H9 (cell line): ENCODE measurements at regions not wholly inside any gene's neighbourhood (a gene's known extent, or its start where the extent isn't known, plus 50 kb on each side); places are given as distances from the start of the nearest gene placed in this dataset.

Experiments
- DNase-seq: peaks from one replicate; pipeline ENCODE4 v3.0.0-alpha.2; 2017
- H2AFZ ChIP-seq: one replicate; pipeline ENCODE4 v1.6.1; 2013; ENCODE audit warnings: mild to moderate bottlenecking, low read length, control low read depth, moderate library complexity
- H2AK5ac ChIP-seq: 2 replicates; pipeline ENCODE4 v1.6.1; 2013; ENCODE audit warnings: low read length, control low read depth, mixed read lengths; ENCODE audit not compliant: insufficient read length
- H2BK120ac ChIP-seq: one replicate; pipeline ENCODE4 v1.6.1; 2013; ENCODE audit warnings: low read depth, mild to moderate bottlenecking, low read length, control low read depth, inconsistent platforms; ENCODE audit not compliant: poor library complexity, severe bottlenecking
- H2BK12ac ChIP-seq: 2 replicates; pipeline ENCODE4 v1.6.1; 2013; ENCODE audit warnings: low read length, control low read depth, mixed read lengths, low read depth; ENCODE audit not compliant: insufficient read length
- H2BK15ac ChIP-seq: 2 replicates; pipeline ENCODE4 v1.6.1; 2013; ENCODE audit warnings: low read depth, low read length, control low read depth
- H2BK20ac ChIP-seq: one replicate; pipeline ENCODE4 v1.6.1; 2013; ENCODE audit warnings: low read depth, mild to moderate bottlenecking, low read length, control low read depth, inconsistent platforms; ENCODE audit not compliant: poor library complexity, severe bottlenecking
- H2BK5ac ChIP-seq: 2 replicates; pipeline ENCODE4 v1.6.1; 2013; ENCODE audit warnings: low read length, control low read depth, mixed read lengths; ENCODE audit not compliant: insufficient read length
- H3K14ac ChIP-seq: 2 replicates; pipeline ENCODE4 v1.6.1; 2013; ENCODE audit warnings: low read length, control low read depth; ENCODE audit not compliant: insufficient read depth
- H3K18ac ChIP-seq: 2 replicates; pipeline ENCODE4 v1.6.1; 2013; ENCODE audit warnings: low read depth, mild to moderate bottlenecking, mixed read lengths, low read length, control low read depth; ENCODE audit not compliant: insufficient read length
- H3K23ac ChIP-seq: 2 replicates; pipeline ENCODE4 v1.6.1; 2013; ENCODE audit warnings: low read length, control low read depth, mixed read lengths, low read depth; ENCODE audit not compliant: insufficient read length
- H3K23me2 ChIP-seq: 2 replicates; pipeline ENCODE4 v1.6.1; 2013; ENCODE audit warnings: low read depth, mild to moderate bottlenecking, mixed read lengths, low read length, control low read depth; ENCODE audit not compliant: insufficient read length, poor library complexity, severe bottlenecking
- H3K27ac ChIP-seq: 2 replicates; pipeline ENCODE4 v1.5.1; 2013; ENCODE audit warnings: low read length, control low read depth, mixed read lengths, low read depth; ENCODE audit not compliant: insufficient read length
- H3K27me3 ChIP-seq: 2 replicates; pipeline ENCODE4 v1.6.1; 2013; ENCODE audit warnings: low read length, control low read depth, inconsistent platforms; ENCODE audit not compliant: insufficient read depth
- H3K4ac ChIP-seq: 2 replicates; pipeline ENCODE4 v1.6.1; 2013; ENCODE audit warnings: low read depth, mild to moderate bottlenecking, control low read depth, inconsistent platforms, low read length, moderate library complexity
- H3K4me1 ChIP-seq: 2 replicates; pipeline ENCODE4 v1.6.1; 2013; ENCODE audit warnings: low read length, control low read depth, inconsistent platforms; ENCODE audit not compliant: insufficient read depth
- H3K4me2 ChIP-seq: 2 replicates; pipeline ENCODE4 v1.6.1; 2013; ENCODE audit warnings: low read length, control low read depth, mixed read lengths; ENCODE audit not compliant: insufficient read length, insufficient read depth
- H3K56ac ChIP-seq: 2 replicates; pipeline ENCODE4 v1.6.1; 2013; ENCODE audit warnings: low read depth, mild to moderate bottlenecking, mixed read lengths, low read length, control low read depth; ENCODE audit not compliant: insufficient read length
- H3K79me1 ChIP-seq: 2 replicates; pipeline ENCODE4 v1.6.1; 2013; ENCODE audit warnings: low read depth, mild to moderate bottlenecking, moderate library complexity, low read length, control low read depth, inconsistent platforms; ENCODE audit not compliant: insufficient read depth, poor library complexity, severe bottlenecking
- H3K79me2 ChIP-seq: 2 replicates; pipeline ENCODE4 v1.6.1; 2013; ENCODE audit warnings: low read length, control low read depth, inconsistent platforms; ENCODE audit not compliant: insufficient read depth
- H3K9ac ChIP-seq: 2 replicates; pipeline ENCODE4 v1.6.1; 2013; ENCODE audit warnings: low read length, control low read depth, mixed read lengths; ENCODE audit not compliant: insufficient read length; ENCODE audit errors: extremely low read depth
- H3K9me3 ChIP-seq: one replicate; pipeline ENCODE4 v1.6.1; 2013; ENCODE audit warnings: low read depth, low read length, inconsistent platforms; ENCODE audit not compliant: control insufficient read depth
- H3T11ph ChIP-seq: one replicate; pipeline ENCODE4 v1.6.1; 2013; ENCODE audit warnings: mild to moderate bottlenecking, low read length, control low read depth, inconsistent platforms
- H4K20me1 ChIP-seq: one replicate; pipeline ENCODE4 v1.6.1; 2013; ENCODE audit not compliant: control insufficient read depth, insufficient read length, insufficient read depth
- H4K5ac ChIP-seq: 2 replicates; pipeline ENCODE4 v1.6.1; 2013; ENCODE audit warnings: low read depth, mild to moderate bottlenecking, mixed read lengths, low read length, control low read depth; ENCODE audit not compliant: insufficient read length
- H4K8ac ChIP-seq: replicated peaks from 2 replicates; pipeline ENCODE4 v1.6.1; 2013; ENCODE audit warnings: low read length, control low read depth, mixed read lengths, low read depth; ENCODE audit not compliant: insufficient read length
- H4K91ac ChIP-seq: 2 replicates; pipeline ENCODE4 v1.6.1; 2013; ENCODE audit warnings: low read depth, mild to moderate bottlenecking, moderate library complexity, mixed read lengths, low read length, control low read depth; ENCODE audit not compliant: insufficient read length
- H3K27ac Mint-ChIP-seq, 3 experiments: 2 replicates in 2 of 3; 3 replicates in 1 of 3; pipeline ENCODE4 v1.8.0; 2020 to 2021; ENCODE audit warnings: mixed read lengths in 3 of 3, mild to moderate bottlenecking in 1 of 3, moderate library complexity in 1 of 3
- H3K27me3 Mint-ChIP-seq: 2 replicates; pipeline ENCODE4 v1.8.0; 2021; ENCODE audit warnings: low read depth, mild to moderate bottlenecking, moderate library complexity, mixed read lengths
- H3K36me3 Mint-ChIP-seq, 3 experiments: 2 replicates in 2 of 3; 3 replicates in 1 of 3; pipeline ENCODE4 v1.8.0; 2020 to 2021; ENCODE audit warnings: low read depth in 3 of 3, mixed read lengths in 3 of 3; ENCODE audit not compliant: insufficient read depth in 1 of 3
- H3K4me1 Mint-ChIP-seq, 2 experiments: 2 replicates each; pipeline ENCODE4 v1.8.0; 2020; ENCODE audit warnings: mixed read lengths in 2 of 2
- H3K4me3 Mint-ChIP-seq, 2 experiments: 2 replicates in 1 of 2; 3 replicates in 1 of 2; pipeline ENCODE4 v1.8.0; 2020 to 2021; ENCODE audit warnings: mild to moderate bottlenecking in 2 of 2, mixed read lengths in 2 of 2, moderate library complexity in 1 of 2
- H3K9me3 Mint-ChIP-seq, 2 experiments: 2 replicates in 1 of 2; 3 replicates in 1 of 2; pipeline ENCODE4 v1.8.0; 2020; ENCODE audit warnings: mild to moderate bottlenecking in 2 of 2, mixed read lengths in 2 of 2, moderate library complexity in 1 of 2
- WGBS: extraction: QIAGEN DNeasy Blood & Tissue Kit; methylation state at CpG from one replicate; pipeline ENCODE4 v1.1.7; 2013; ENCODE audit warnings: missing lambda C conversion rate, low lambda C conversion rate, mixed read lengths; ENCODE audit not compliant: insufficient read length; ENCODE audit errors: extremely low coverage; 5-methylcytosine and 5-hydroxymethylcytosine counted together
- TF ChIP-seq, protein P1 (sequence below): fragments of 200-600 bp; sonication (generic); conservative IDR thresholded peaks from 3 replicates; pipeline ENCODE4 v1.8.0; 2021; ENCODE audit warnings: antibody characterized with exemption, mild to moderate bottlenecking

- H4K5ac ChIP-seq, result no peak overlapping the region
- Mint-ChIP-seq H3K27me3 (no peaks in the 10 kb centered on the region; the same call in 1 of the 2 replicates), H3K36me3 (peaks cover 2 to 12% (median 6%) of the 10 kb centered on the region in 3 experiments; a peak in 5 of 7 replicates), H3K4me3 (peak overlapping the region in 1 of 2 experiments; percentile 3; a peak in 1 of 5 replicates), H3K27ac (peak overlapping the region in 2 of 3 experiments; percentile 16 to 94; a peak in 5 of 7 replicates), H3K4me1 (peaks cover 41 to 55% of the 10 kb centered on the region in 2 experiments), H3K9me3 (peaks cover 5 to 24% of the 10 kb centered on the region in 2 experiments)
- no peak overlapping the region for H4K8ac ChIP-seq
- no peak overlapping the region for H2AFZ ChIP-seq
- no peak overlapping the region for H2BK5ac ChIP-seq
- H4K91ac ChIP-seq, result no peak overlapping the region
- peaks cover 17% of the 10 kb centered on the region for H3K4me1 ChIP-seq
- H2AK5ac ChIP-seq, result no peak overlapping the region
- no peaks in the 10 kb centered on the region for H3K23me2 ChIP-seq
- no peak overlapping the region for H3K18ac ChIP-seq
- TF ChIP-seq, protein P1, sequence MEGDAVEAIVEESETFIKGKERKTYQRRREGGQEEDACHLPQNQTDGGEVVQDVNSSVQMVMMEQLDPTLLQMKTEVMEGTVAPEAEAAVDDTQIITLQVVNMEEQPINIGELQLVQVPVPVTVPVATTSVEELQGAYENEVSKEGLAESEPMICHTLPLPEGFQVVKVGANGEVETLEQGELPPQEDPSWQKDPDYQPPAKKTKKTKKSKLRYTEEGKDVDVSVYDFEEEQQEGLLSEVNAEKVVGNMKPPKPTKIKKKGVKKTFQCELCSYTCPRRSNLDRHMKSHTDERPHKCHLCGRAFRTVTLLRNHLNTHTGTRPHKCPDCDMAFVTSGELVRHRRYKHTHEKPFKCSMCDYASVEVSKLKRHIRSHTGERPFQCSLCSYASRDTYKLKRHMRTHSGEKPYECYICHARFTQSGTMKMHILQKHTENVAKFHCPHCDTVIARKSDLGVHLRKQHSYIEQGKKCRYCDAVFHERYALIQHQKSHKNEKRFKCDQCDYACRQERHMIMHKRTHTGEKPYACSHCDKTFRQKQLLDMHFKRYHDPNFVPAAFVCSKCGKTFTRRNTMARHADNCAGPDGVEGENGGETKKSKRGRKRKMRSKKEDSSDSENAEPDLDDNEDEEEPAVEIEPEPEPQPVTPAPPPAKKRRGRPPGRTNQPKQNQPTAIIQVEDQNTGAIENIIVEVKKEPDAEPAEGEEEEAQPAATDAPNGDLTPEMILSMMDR, result no peak
- H2BK20ac ChIP-seq, result no peak overlapping the region
- H3K4ac ChIP-seq, result no peak overlapping the region
- no peak overlapping the region for H3K27ac ChIP-seq
- H2BK12ac ChIP-seq, result no peak overlapping the region
- WGBS, result no CpG with 5 or more reads among the region's 9 CpGs
- DNase-seq, result no peak
- peak overlapping the region; percentile 1 for H3K4me2 ChIP-seq
- no peaks in the 10 kb centered on the region for H3K9me3 ChIP-seq
- no peak overlapping the region for H3K23ac ChIP-seq
- H3K79me2 ChIP-seq, result no peaks in the 10 kb centered on the region
- H3K9ac ChIP-seq, result no peak overlapping the region
- H4K20me1 ChIP-seq, result no peaks in the 10 kb centered on the region
- H3K14ac ChIP-seq, result no peak overlapping the region
- H2BK15ac ChIP-seq, result no peak overlapping the region
- H3T11ph ChIP-seq, result no peak overlapping the region
- no peaks in the 10 kb centered on the region for H3K27me3 ChIP-seq
- no peaks in the 10 kb centered on the region for H3K79me1 ChIP-seq
- H3K56ac ChIP-seq, result no peak overlapping the region
- H2BK120ac ChIP-seq, result no peak overlapping the region
These were observed 57.1 kb downstream of the HAPSTR1 start for GRCh38 chr16:9148374-9149015.
